H1 (cell line): ENCODE measurements at regions not wholly inside any gene's neighbourhood (a gene's known extent, or its start where the extent isn't known, plus 50 kb on each side); places are given as distances from the start of the nearest gene placed in this dataset.
A peak's percentile ranks its signal among the peaks of the same experiment; 100 is the strongest.

Experiments
- CTCF ChIA-PET: fragments of 300-600 bp; sonication (Branson Sonifier 250); formaldehyde crosslinking; loops from one replicate; lab custom pipeline; 2021; ENCODE audit not compliant: partially characterized antibody; lab: Charles Lee
- POLR2A ChIA-PET: fragments of 300-600 bp; sonication (Branson Sonifier 250); formaldehyde crosslinking; loops from one replicate; lab custom pipeline; 2021; ENCODE audit warnings: inconsistent platforms; ENCODE audit not compliant: partially characterized antibody; lab: Charles Lee
- DNase-seq, 2 experiments: peaks; one replicate each; pipeline versions ENCODE4 v3.0.0 to v3.0.0-alpha.2; 2010 to 2022; ENCODE audit warnings: low spot score in 2 of 2, low read depth in 1 of 2, mixed read lengths in 1 of 2
- FAIRE-seq: peaks from 2 replicates; lab custom pipeline; 2011; peaks lifted over from hg19 to GRCh38; lab: Jason Lieb, UNC
- H2AFZ ChIP-seq: 2 replicates; pipeline ENCODE4 v1.8.1; 2012; ENCODE audit warnings: low read length, inconsistent platforms
- H2AK5ac ChIP-seq: 2 replicates; pipeline ENCODE4 v1.6.1; 2013; ENCODE audit warnings: low read depth, low read length
- H2BK120ac ChIP-seq: replicated peaks from 2 replicates; pipeline ENCODE3; 2013; ENCODE audit warnings: low read depth, low read length, inconsistent platforms
- H2BK12ac ChIP-seq: 2 replicates; pipeline ENCODE4 v1.6.1; 2013; ENCODE audit warnings: low read depth, low read length
- H2BK15ac ChIP-seq: 2 replicates; pipeline ENCODE4 v1.6.1; 2013; ENCODE audit warnings: low read length
- H2BK20ac ChIP-seq: 2 replicates; pipeline ENCODE4 v1.6.1; 2013; ENCODE audit warnings: low read length
- H2BK5ac ChIP-seq: 2 replicates; pipeline ENCODE4 v1.6.1; 2013; ENCODE audit warnings: low read depth, low read length
- H3K14ac ChIP-seq: 2 replicates; pipeline ENCODE4 v1.6.1; 2013; ENCODE audit warnings: inconsistent platforms; ENCODE audit not compliant: insufficient read length
- H3K18ac ChIP-seq: 2 replicates; pipeline ENCODE4 v1.6.1; 2013; ENCODE audit warnings: low read length; ENCODE audit errors: extremely low read depth
- H3K23ac ChIP-seq: 2 replicates; pipeline ENCODE4 v1.6.1; 2013; ENCODE audit warnings: inconsistent platforms; ENCODE audit not compliant: insufficient read length
- H3K23me2 ChIP-seq: 2 replicates; pipeline ENCODE4 v1.6.1; 2013; ENCODE audit warnings: low read depth, low read length
- H3K27ac ChIP-seq: 2 replicates; pipeline ENCODE4 v1.6.1; 2011; ENCODE audit warnings: low read depth, low read length, inconsistent platforms
- H3K27me3 ChIP-seq, 4 experiments: replicated peaks in 1 of 4; 1 replicate in 1 of 4; 2 replicates in 3 of 4; pipeline versions ENCODE4 v1.6.1 to v1.8.1; 2011 to 2013; ENCODE audit warnings: low read length in 3 of 4, mild to moderate bottlenecking in 3 of 4, inconsistent platforms in 2 of 4, mixed read lengths in 2 of 4, moderate library complexity in 1 of 4; ENCODE audit not compliant: control insufficient read depth in 3 of 4, insufficient read depth in 3 of 4; ENCODE audit errors: extremely low read depth in 1 of 4
- H3K36me3 ChIP-seq, 4 experiments: 2 replicates each; pipeline versions ENCODE4 v1.6.1 to v1.8.1; 2011 to 2013; ENCODE audit warnings: mild to moderate bottlenecking in 4 of 4, low read length in 3 of 4, moderate library complexity in 2 of 4, control low read depth in 1 of 4, inconsistent platforms in 1 of 4; ENCODE audit not compliant: insufficient read depth in 4 of 4, control insufficient read depth in 2 of 4
- H3K4ac ChIP-seq: replicated peaks from 2 replicates; pipeline ENCODE3; 2013; ENCODE audit warnings: low read length, low read depth, mixed read lengths, inconsistent platforms; ENCODE audit not compliant: insufficient read length
- H3K4me1 ChIP-seq, 4 experiments: replicated peaks in 1 of 4; 1 replicate in 1 of 4; 2 replicates in 3 of 4; pipeline versions ENCODE4 v1.6.1 to v1.8.1; 2011 to 2013; ENCODE audit warnings: low read length in 3 of 4, inconsistent platforms in 2 of 4, mixed read lengths in 1 of 4; ENCODE audit not compliant: insufficient read depth in 4 of 4, control insufficient read depth in 3 of 4
- H3K4me2 ChIP-seq, 2 experiments: 2 replicates each; pipeline versions ENCODE4 v1.6.1 to v1.8.1; 2011 to 2013; ENCODE audit warnings: low read depth in 2 of 2, low read length in 2 of 2, control low read depth in 1 of 2, inconsistent platforms in 1 of 2, mild to moderate bottlenecking in 1 of 2; ENCODE audit not compliant: insufficient read depth in 1 of 2
- H3K4me3 ChIP-seq, 4 experiments: fragments of 200-600, 300-600 bp in 1 of 4; sonication (generic), shearing (Covaris generic), sonication (Bioruptor Twin) in 1 of 4; 2 replicates each; pipeline versions ENCODE4 v1.5.1 to v1.8.1; 2011 to 2016; ENCODE audit warnings: low read length in 4 of 4, low read depth in 3 of 4, control low read depth in 2 of 4, inconsistent platforms in 2 of 4, mild to moderate bottlenecking in 2 of 4, mixed read lengths in 1 of 4, moderate library complexity in 1 of 4; ENCODE audit not compliant: insufficient read depth in 2 of 4; ENCODE audit errors: extremely low read depth in 1 of 4
- H3K56ac ChIP-seq: replicated peaks from 2 replicates; pipeline ENCODE3; 2013; ENCODE audit warnings: low read depth, mild to moderate bottlenecking, mixed read lengths, low read length, inconsistent platforms; ENCODE audit not compliant: insufficient read length
- H3K79me1 ChIP-seq: 2 replicates; pipeline ENCODE4 v1.6.1; 2013; ENCODE audit warnings: low read depth, low read length, control low read depth
- H3K79me2 ChIP-seq, 2 experiments: 2 replicates each; pipeline versions ENCODE4 v1.6.1 to v1.8.1; 2012 to 2013; ENCODE audit warnings: low read length in 2 of 2, mild to moderate bottlenecking in 2 of 2, inconsistent platforms in 1 of 2; ENCODE audit not compliant: insufficient read depth in 2 of 2, control insufficient read depth in 1 of 2
- H3K9ac ChIP-seq, 4 experiments: replicated peaks in 1 of 4; 1 replicate in 1 of 4; 2 replicates in 3 of 4; pipeline versions ENCODE4 v1.6.1 to v1.8.1; 2011 to 2013; ENCODE audit warnings: low read depth in 3 of 4, low read length in 3 of 4, control low read depth in 2 of 4, mild to moderate bottlenecking in 2 of 4, moderate library complexity in 2 of 4, inconsistent platforms in 1 of 4; ENCODE audit errors: extremely low read depth in 1 of 4
- H3K9me3 ChIP-seq, 2 experiments: 2 replicates each; pipeline versions ENCODE4 v1.6.1 to v1.8.1; 2012 to 2013; ENCODE audit warnings: mild to moderate bottlenecking in 2 of 2, moderate library complexity in 2 of 2, control low read depth in 1 of 2, inconsistent platforms in 1 of 2, low read depth in 1 of 2, low read length in 1 of 2, mixed read lengths in 1 of 2; ENCODE audit not compliant: insufficient read depth in 2 of 2
- H4K20me1 ChIP-seq, 2 experiments: replicated peaks in 1 of 2; 2 replicates each; pipeline versions ENCODE3 to v1.8.1; 2011 to 2013; ENCODE audit warnings: inconsistent platforms in 2 of 2, low read length in 2 of 2, mild to moderate bottlenecking in 1 of 2; ENCODE audit not compliant: insufficient read depth in 2 of 2, control insufficient read depth in 1 of 2
- H4K5ac ChIP-seq: 2 replicates; pipeline ENCODE4 v1.6.1; 2013; ENCODE audit warnings: low read length, low read depth, mixed read lengths, inconsistent platforms; ENCODE audit not compliant: insufficient read length
- H4K8ac ChIP-seq: 2 replicates; pipeline ENCODE4 v1.8.0; 2013; ENCODE audit warnings: mild to moderate bottlenecking, moderate library complexity, low read length, inconsistent platforms; ENCODE audit not compliant: insufficient read depth; ENCODE audit errors: extremely low read depth
- H4K91ac ChIP-seq: replicated peaks from 2 replicates; pipeline ENCODE3; 2013; ENCODE audit warnings: low read length, mixed read lengths, inconsistent platforms; ENCODE audit not compliant: insufficient read length
- CHD1 ChIP-seq: IDR thresholded peaks from 2 replicates; pipeline ENCODE4 v1.6.1; 2012; ENCODE audit warnings: low read depth, low read length, improper control_type of control experiment
- NRF1 ChIP-seq: IDR thresholded peaks from 2 replicates; pipeline ENCODE4 v1.6.1; 2011; ENCODE audit warnings: mild to moderate bottlenecking, low read depth, low read length, improper control_type of control experiment
- POU5F1 ChIP-seq: IDR thresholded peaks from 2 replicates; pipeline ENCODE4 v1.6.1; 2011; ENCODE audit warnings: low read depth, mild to moderate bottlenecking, low read length, moderate library complexity
- RAD21 ChIP-seq, 2 experiments: IDR thresholded peaks in 1 of 2; conservative IDR thresholded peaks in 1 of 2; 2 replicates each; pipeline ENCODE4 v1.6.1; 2011; ENCODE audit warnings: low read depth in 2 of 2, low read length in 2 of 2, improper control_type of control experiment in 1 of 2, inconsistent platforms in 1 of 2, mild to moderate bottlenecking in 1 of 2, moderate library complexity in 1 of 2
- RBBP5 ChIP-seq: IDR thresholded peaks from 2 replicates; pipeline ENCODE4 v1.7.1; 2012; ENCODE audit warnings: low read depth, mild to moderate bottlenecking, inconsistent platforms, low read length, moderate library complexity, borderline replicate concordance
- RNF2 ChIP-seq: fragments of 200-900, 300-1000 bp; sonication (generic); IDR thresholded peaks from 2 replicates; pipeline ENCODE4 v1.7.1; 2016; ENCODE audit warnings: borderline replicate concordance, low read depth, mild to moderate bottlenecking, antibody characterized with exemption, low read length; ENCODE audit not compliant: poor library complexity, severe bottlenecking; ENCODE audit errors: missing control alignments
- RXRA ChIP-seq: IDR thresholded peaks from 2 replicates; pipeline ENCODE4 v1.6.1; 2011; ENCODE audit warnings: low read depth, mild to moderate bottlenecking, low read length, moderate library complexity; ENCODE audit not compliant: insufficient read depth
- SAP30 ChIP-seq: fragments of 300-600 bp; sonication (generic); IDR thresholded peaks from 2 replicates; pipeline ENCODE4 v1.7.1; 2012; ENCODE audit warnings: low read length, moderate library complexity, mild to moderate bottlenecking, inconsistent platforms; ENCODE audit not compliant: insufficient read depth, insufficient replicate concordance
- TAF1 ChIP-seq: IDR thresholded peaks from 2 replicates; pipeline ENCODE4 v1.6.1; 2011; ENCODE audit warnings: mild to moderate bottlenecking, low read depth, low read length
- TCF12 ChIP-seq: IDR thresholded peaks from 2 replicates; pipeline ENCODE4 v1.6.1; 2011; ENCODE audit warnings: low read depth, mild to moderate bottlenecking, low read length
- WGBS, 2 experiments: shearing (Covaris generic) in 1 of 2; methylation state at CpG; one replicate each; pipeline versions ENCODE4 v1.1.6 to v1.1.7; 2013 to 2015; ENCODE audit warnings: low lambda C conversion rate in 2 of 2, mixed read lengths in 2 of 2, inconsistent platforms in 1 of 2, low coverage in 1 of 2, missing lambda C conversion rate in 1 of 2; ENCODE audit not compliant: insufficient replicate concordance in 2 of 2, insufficient coverage in 1 of 2, insufficient read length in 1 of 2; ENCODE audit errors: extremely low coverage in 1 of 2, missing lambda C conversion rate in 1 of 2; 5-methylcytosine and 5-hydroxymethylcytosine counted together
- TF ChIP-seq, protein P1 (sequence below), 3 experiments: IDR thresholded peaks; 1 replicate in 2 of 3; 2 replicates in 1 of 3; pipeline versions ENCODE4 v1.5.1 to v1.6.1; 2011; ENCODE audit warnings: low read length in 3 of 3, mild to moderate bottlenecking in 3 of 3, inconsistent platforms in 2 of 3, low read depth in 1 of 3, moderate library complexity in 1 of 3; ENCODE audit not compliant: insufficient read depth in 1 of 3; ENCODE audit errors: control extremely low read depth in 1 of 3

GRCh38 chr3:147838652-147839051 is 429.5 kb downstream of the ZIC1 start:
- H2BK15ac ChIP-seq, result no peak overlapping the region
- no peak overlapping the region for H2AFZ ChIP-seq
- H3K14ac ChIP-seq, result no peak overlapping the region
- H3K56ac ChIP-seq, result no peak overlapping the region
- H4K91ac ChIP-seq, result no peak overlapping the region
- H2BK5ac ChIP-seq, result no peak overlapping the region
- no peak overlapping the region for H3K4me3 ChIP-seq
- H4K20me1 ChIP-seq, result no peaks in the 10 kb centered on the region
- no peaks in the 10 kb centered on the region for H3K9me3 ChIP-seq
- DNase-seq, result no peak
- no peak overlapping the region for H3K9ac ChIP-seq
- no peak overlapping the region for H3K23ac ChIP-seq
- H3K79me1 ChIP-seq, result no peaks in the 10 kb centered on the region
- no peak overlapping the region for H3K4ac ChIP-seq
- no peaks in the 10 kb centered on the region for H3K4me1 ChIP-seq
- H3K27me3 ChIP-seq, result no peaks in the 10 kb centered on the region
- no peak overlapping the region for H4K8ac ChIP-seq
- no peak overlapping the region for H2AK5ac ChIP-seq
- H3K79me2 ChIP-seq, result no peaks in the 10 kb centered on the region
- H2BK12ac ChIP-seq, result no peak overlapping the region
- no peak for FAIRE-seq
- no peaks in the 10 kb centered on the region for H3K36me3 ChIP-seq
- no peak overlapping the region for H4K5ac ChIP-seq
- no peak overlapping the region for H3K18ac ChIP-seq
- H2BK20ac ChIP-seq, result no peak overlapping the region
- no peaks in the 10 kb centered on the region for H3K23me2 ChIP-seq
- no peak overlapping the region for H3K4me2 ChIP-seq
- H2BK120ac ChIP-seq, result no peak overlapping the region
- 77% methylated on average over 2 of the region's 2 CpGs; no CpG with 5 or more reads in 1 of the 2 experiments for WGBS, 2 experiments
- ChIA-PET POLR2A (no interaction called here), CTCF (interaction anchor here (0.8 to 1.2 kb wide), 2 partner anchors 99 to 238 kb away, joined by 3 to 5 read pairs; no protein-coding TSS in a partner anchor)
- H3K27ac ChIP-seq, result no peak overlapping the region
- TF ChIP-seq CHD1 (no peak), RAD21 (IDR thresholded peaks at IDR 0.05 in 1 of 2, conservative IDR thresholded peaks at IDR 0.05 in 1 of 2; ENCODE audit: low read depth in 2 of 2, low read length in 2 of 2) (peak; percentile 54 to 61), TAF1 (no peak), SAP30 (no peak), RNF2 (no peak), RXRA (no peak), RBBP5 (no peak), POU5F1 (no peak), NRF1 (no peak), TCF12 (no peak)
- TF ChIP-seq, protein P1, sequence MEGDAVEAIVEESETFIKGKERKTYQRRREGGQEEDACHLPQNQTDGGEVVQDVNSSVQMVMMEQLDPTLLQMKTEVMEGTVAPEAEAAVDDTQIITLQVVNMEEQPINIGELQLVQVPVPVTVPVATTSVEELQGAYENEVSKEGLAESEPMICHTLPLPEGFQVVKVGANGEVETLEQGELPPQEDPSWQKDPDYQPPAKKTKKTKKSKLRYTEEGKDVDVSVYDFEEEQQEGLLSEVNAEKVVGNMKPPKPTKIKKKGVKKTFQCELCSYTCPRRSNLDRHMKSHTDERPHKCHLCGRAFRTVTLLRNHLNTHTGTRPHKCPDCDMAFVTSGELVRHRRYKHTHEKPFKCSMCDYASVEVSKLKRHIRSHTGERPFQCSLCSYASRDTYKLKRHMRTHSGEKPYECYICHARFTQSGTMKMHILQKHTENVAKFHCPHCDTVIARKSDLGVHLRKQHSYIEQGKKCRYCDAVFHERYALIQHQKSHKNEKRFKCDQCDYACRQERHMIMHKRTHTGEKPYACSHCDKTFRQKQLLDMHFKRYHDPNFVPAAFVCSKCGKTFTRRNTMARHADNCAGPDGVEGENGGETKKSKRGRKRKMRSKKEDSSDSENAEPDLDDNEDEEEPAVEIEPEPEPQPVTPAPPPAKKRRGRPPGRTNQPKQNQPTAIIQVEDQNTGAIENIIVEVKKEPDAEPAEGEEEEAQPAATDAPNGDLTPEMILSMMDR (IDR thresholded peaks at IDR 0.05; ENCODE audit: control extremely low read depth in 1 of 3, insufficient read depth in 1 of 3, low read depth in 1 of 3, low read length in 3 of 3), result peak in 2 of 3 experiments; percentile 25 to 53; a peak in 2 of 4 replicates
